ENCODE measurements at regions not wholly inside any gene's neighbourhood (a gene's known extent, or its start where the extent isn't known, plus 50 kb on each side); places are given as distances from the start of the nearest gene placed in this dataset.
A peak's percentile ranks its signal among the peaks of the same experiment; 100 is the strongest.

DNA sequence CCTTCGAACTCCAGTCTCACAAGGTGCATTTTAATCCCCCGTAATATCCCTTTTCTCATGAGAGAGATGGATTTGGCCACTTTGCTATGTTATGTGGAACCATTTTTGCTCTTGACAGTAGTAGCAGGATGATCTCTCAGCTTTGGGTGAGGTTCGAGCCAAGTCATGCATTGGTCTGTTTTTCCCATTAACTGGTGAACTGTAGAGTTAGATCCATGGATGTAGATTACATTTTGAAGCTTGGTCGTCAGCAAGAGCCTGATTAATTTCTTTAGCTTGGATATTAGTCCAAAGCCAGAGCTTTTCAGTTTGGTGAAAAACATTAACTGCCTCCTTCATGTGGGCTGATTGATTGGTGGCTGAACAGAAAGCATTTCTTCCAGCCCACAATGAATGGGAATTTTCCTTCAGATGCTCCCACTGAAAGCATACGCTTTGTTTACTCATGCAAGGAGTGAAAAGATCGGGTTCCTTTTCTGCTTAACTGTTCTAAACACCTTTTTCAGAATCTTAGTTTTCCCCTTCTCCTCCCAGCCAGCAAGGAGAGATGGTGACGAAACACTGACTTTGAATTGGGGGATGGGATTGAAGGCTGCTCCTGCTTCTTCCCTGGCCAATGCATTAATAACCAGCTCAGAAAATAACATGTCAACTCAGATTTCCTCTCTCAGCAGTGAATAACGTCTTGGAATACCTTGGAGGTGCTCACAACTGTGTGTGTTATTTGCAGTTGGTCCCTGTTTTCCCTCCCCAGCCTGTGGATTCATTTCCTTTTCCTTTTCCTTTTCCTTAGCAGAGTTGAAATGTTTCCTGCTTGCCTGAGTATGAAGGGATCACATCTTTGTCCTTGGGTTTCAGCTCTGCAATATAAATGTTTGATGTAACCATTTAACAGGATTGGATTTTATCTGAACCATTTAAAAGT, 351.8 kb upstream of the FZD8 start:
- H3K4ac ChIP-seq (ENCODE audit: low read length) = no peak overlapping the region
- H3K27ac ChIP-seq (replicated peaks; ENCODE audit: low read length) = no peak overlapping the region
- no peaks in the 10 kb centered on the region for H3K36me3 ChIP-seq (replicated peaks in 1 of 2; ENCODE audit: control insufficient read depth in 2 of 2, insufficient read depth in 2 of 2, low read length in 2 of 2)
- H2AFZ ChIP-seq (ENCODE audit: low read length) = no peak overlapping the region
- H3K4me3 ChIP-seq (ENCODE audit: low read length in 2 of 2) = no peak overlapping the region
- H2BK15ac ChIP-seq (ENCODE audit: low read length) = no peak overlapping the region
- H2BK12ac ChIP-seq (ENCODE audit: low read length) = no peak overlapping the region
- no peaks in the 10 kb centered on the region for H3K9me3 ChIP-seq (replicated peaks in 1 of 2; ENCODE audit: control insufficient read depth in 2 of 2, insufficient read depth in 1 of 2, low read depth in 1 of 2, low read length in 2 of 2)
- H3K4me2 ChIP-seq (ENCODE audit: insufficient read depth, low read length, poor library complexity, severe bottlenecking) = no peak overlapping the region
- no peaks in the 10 kb centered on the region for H3K27me3 ChIP-seq (ENCODE audit: control insufficient read depth in 3 of 3, insufficient read depth in 3 of 3, low read depth in 1 of 3, low read length in 3 of 3)
- H4K8ac ChIP-seq (ENCODE audit: low read depth, low read length) = no peak overlapping the region
- no peak overlapping the region for H3K14ac ChIP-seq (ENCODE audit: low read length)
- H3K79me1 ChIP-seq (ENCODE audit: low read depth, low read length) = no peaks in the 10 kb centered on the region
- H2BK120ac ChIP-seq (ENCODE audit: low read depth, low read length) = no peak overlapping the region
- no peak overlapping the region for H2AK5ac ChIP-seq (ENCODE audit: low read depth, low read length)
- no CpG with 5 or more reads among the region's 8 CpGs for WGBS, 2 donors (ENCODE audit: extremely low coverage in 2 of 2, insufficient read length in 2 of 2, insufficient replicate concordance in 1 of 2)
- no peak overlapping the region for H3K23ac ChIP-seq (ENCODE audit: low read depth, low read length, poor library complexity)
- H3K4me1 ChIP-seq (ENCODE audit: control insufficient read depth in 2 of 2, insufficient read depth in 1 of 2, low read depth in 1 of 2, low read length in 2 of 2) = peaks cover 0 to 10% of the 10 kb centered on the region in 2 donors
- no peak overlapping the region for H3K18ac ChIP-seq (ENCODE audit: low read length)
- H3K9ac ChIP-seq (ENCODE audit: low read depth, low read length, poor library complexity) = no peak overlapping the region
- H4K91ac ChIP-seq (ENCODE audit: low read depth, low read length, poor library complexity) = no peak overlapping the region
- no peak overlapping the region for H2BK5ac ChIP-seq (ENCODE audit: low read length)
- no peak for DNase-seq (ENCODE audit: low spot score)

DNA sequence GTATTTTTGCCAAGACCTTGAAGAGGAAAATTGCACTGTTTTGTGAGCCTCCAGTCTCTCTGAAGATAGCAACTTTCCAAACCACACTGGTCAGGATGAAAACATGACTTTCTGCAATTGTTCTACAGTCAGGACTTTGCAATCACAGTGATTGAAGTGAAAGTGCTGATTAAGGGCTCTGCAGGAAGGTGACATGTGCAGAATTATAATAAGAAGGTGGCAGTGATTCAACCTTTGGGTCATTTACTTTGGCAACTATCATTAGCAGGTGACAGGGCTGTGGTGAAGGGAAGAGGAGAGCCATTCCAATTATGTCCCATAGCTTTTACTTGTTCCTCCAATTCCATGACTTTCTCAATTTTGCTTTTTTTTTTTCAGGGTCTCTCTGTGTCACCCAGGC, 350.0 kb upstream of the FZD8 start:
- Histone ChIP-seq H3K27me3 (ENCODE audit: control insufficient read depth in 3 of 3, insufficient read depth in 3 of 3, low read depth in 1 of 3, low read length in 3 of 3) (no peaks in the 10 kb centered on the region), H2BK5ac (ENCODE audit: low read length) (no peak overlapping the region), H4K91ac (ENCODE audit: low read depth, low read length, poor library complexity) (no peak overlapping the region), H3K36me3 (replicated peaks in 1 of 2; ENCODE audit: control insufficient read depth in 2 of 2, insufficient read depth in 2 of 2, low read length in 2 of 2) (no peaks in the 10 kb centered on the region), H3K23ac (ENCODE audit: low read depth, low read length, poor library complexity) (no peak overlapping the region), H3K18ac (ENCODE audit: low read length) (no peak overlapping the region), H3K9ac (ENCODE audit: low read depth, low read length, poor library complexity) (no peak overlapping the region), H3K4me2 (ENCODE audit: insufficient read depth, low read length, poor library complexity, severe bottlenecking) (no peak overlapping the region), H3K27ac (replicated peaks; ENCODE audit: low read length) (no peak overlapping the region), H4K8ac (ENCODE audit: low read depth, low read length) (no peak overlapping the region), H3K4me1 (ENCODE audit: control insufficient read depth in 2 of 2, insufficient read depth in 1 of 2, low read depth in 1 of 2, low read length in 2 of 2) (peaks cover 3 to 10% of the 10 kb centered on the region in 2 donors), H2AK5ac (ENCODE audit: low read depth, low read length) (no peak overlapping the region), H2BK120ac (ENCODE audit: low read depth, low read length) (no peak overlapping the region), H2AFZ (ENCODE audit: low read length) (no peak overlapping the region), H3K14ac (ENCODE audit: low read length) (no peak overlapping the region), H2BK12ac (ENCODE audit: low read length) (no peak overlapping the region), H3K4me3 (ENCODE audit: low read length in 2 of 2) (no peak overlapping the region), H3K4ac (ENCODE audit: low read length) (no peak overlapping the region), H2BK15ac (ENCODE audit: low read length) (no peak overlapping the region), H3K9me3 (replicated peaks in 1 of 2; ENCODE audit: control insufficient read depth in 2 of 2, insufficient read depth in 1 of 2, low read depth in 1 of 2, low read length in 2 of 2) (no peaks in the 10 kb centered on the region), H3K79me1 (ENCODE audit: low read depth, low read length) (no peaks in the 10 kb centered on the region)
- DNase-seq (ENCODE audit: low spot score) = no peak

DNA sequence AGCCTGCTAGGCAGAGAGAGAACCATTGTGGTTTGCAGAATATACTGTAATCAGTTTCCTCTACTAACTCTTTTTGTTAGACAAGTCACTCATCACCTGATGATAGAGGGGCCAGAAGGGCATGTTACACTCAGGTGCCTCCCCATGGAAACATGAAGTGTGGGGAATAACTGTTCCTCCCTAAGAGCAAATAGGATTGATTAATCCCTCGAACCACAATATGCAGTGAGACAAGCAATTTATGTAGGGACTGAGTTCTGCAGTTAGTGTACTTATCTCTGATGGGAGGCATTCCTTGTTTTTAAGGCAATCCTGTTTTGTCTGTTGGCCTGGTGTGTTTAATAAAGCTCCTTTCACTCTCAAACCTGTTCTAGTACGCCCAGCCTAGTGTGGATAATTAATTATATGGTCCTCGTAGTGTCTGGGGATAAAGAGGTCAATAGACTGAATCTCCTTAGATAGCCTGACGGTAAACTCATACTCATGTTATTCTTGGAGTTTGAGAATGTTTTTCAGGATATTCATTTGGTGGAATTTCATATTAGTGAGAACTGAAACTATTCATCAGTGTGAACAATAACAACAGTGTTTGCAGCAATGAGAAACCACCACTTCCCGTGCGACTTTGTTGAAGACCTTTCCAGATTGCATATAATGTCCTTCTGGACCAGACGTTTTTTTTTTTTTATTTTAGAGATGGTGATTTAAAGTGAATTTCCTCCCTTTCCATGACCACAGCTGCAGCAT, 344.8 kb upstream of the FZD8 start:
- no peaks in the 10 kb centered on the region for H3K9me3 ChIP-seq (replicated peaks in 1 of 2; ENCODE audit: control insufficient read depth in 2 of 2, insufficient read depth in 1 of 2, low read depth in 1 of 2, low read length in 2 of 2)
- H2BK15ac ChIP-seq (ENCODE audit: low read length) = no peak overlapping the region
- no peak overlapping the region for H2BK12ac ChIP-seq (ENCODE audit: low read length)
- H3K23ac ChIP-seq (ENCODE audit: low read depth, low read length, poor library complexity) = no peak overlapping the region
- no peak overlapping the region for H2BK5ac ChIP-seq (ENCODE audit: low read length)
- H3K4me1 ChIP-seq (ENCODE audit: control insufficient read depth in 2 of 2, insufficient read depth in 1 of 2, low read depth in 1 of 2, low read length in 2 of 2) = peaks cover 0 to 3% of the 10 kb centered on the region in 2 donors
- no peak overlapping the region for H3K4ac ChIP-seq (ENCODE audit: low read length)
- H3K36me3 ChIP-seq (replicated peaks in 1 of 2; ENCODE audit: control insufficient read depth in 2 of 2, insufficient read depth in 2 of 2, low read length in 2 of 2) = no peaks in the 10 kb centered on the region
- DNase-seq (ENCODE audit: low spot score) = no peak
- H3K9ac ChIP-seq (ENCODE audit: low read depth, low read length, poor library complexity) = no peak overlapping the region
- H4K8ac ChIP-seq (ENCODE audit: low read depth, low read length) = no peak overlapping the region
- H3K14ac ChIP-seq (ENCODE audit: low read length) = no peak overlapping the region
- H3K27me3 ChIP-seq (ENCODE audit: control insufficient read depth in 3 of 3, insufficient read depth in 3 of 3, low read depth in 1 of 3, low read length in 3 of 3) = no peaks in the 10 kb centered on the region
- no peak overlapping the region for H2BK120ac ChIP-seq (ENCODE audit: low read depth, low read length)
- no peak overlapping the region for H3K4me2 ChIP-seq (ENCODE audit: insufficient read depth, low read length, poor library complexity, severe bottlenecking)
- peak overlapping the region; percentile 73 for H2AFZ ChIP-seq (ENCODE audit: low read length)
- no peak overlapping the region for H3K27ac ChIP-seq (replicated peaks; ENCODE audit: low read length)
- H4K91ac ChIP-seq (ENCODE audit: low read depth, low read length, poor library complexity) = no peak overlapping the region
- no peak overlapping the region for H3K18ac ChIP-seq (ENCODE audit: low read length)
- H3K79me1 ChIP-seq (ENCODE audit: low read depth, low read length) = no peaks in the 10 kb centered on the region
- WGBS, 2 donors (ENCODE audit: extremely low coverage in 2 of 2, insufficient read length in 2 of 2, insufficient replicate concordance in 1 of 2) = no CpG with 5 or more reads among the region's 7 CpGs
- H2AK5ac ChIP-seq (ENCODE audit: low read depth, low read length) = no peak overlapping the region
- H3K4me3 ChIP-seq (ENCODE audit: low read length in 2 of 2) = no peak overlapping the region

DNA sequence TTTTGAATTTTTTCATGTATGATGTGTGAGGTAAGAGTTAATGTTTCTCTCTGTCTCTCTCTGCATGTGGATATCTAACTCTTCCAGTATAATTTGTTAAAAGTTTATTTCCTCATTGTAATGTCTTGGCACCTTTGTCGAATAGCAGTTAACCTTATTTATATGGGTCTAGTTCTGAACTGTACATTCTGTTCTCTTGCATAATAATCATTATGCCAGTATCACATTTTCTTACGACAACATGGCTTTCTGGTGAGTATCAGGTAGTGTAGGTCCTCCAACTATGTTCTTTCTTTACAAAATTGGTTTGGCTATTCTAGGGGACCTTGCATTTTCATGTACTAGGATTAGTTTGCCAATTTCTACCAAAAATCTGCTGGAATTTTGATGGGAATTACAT, 337.0 kb upstream of the FZD8 start:
- no peaks in the 10 kb centered on the region for H3K27me3 ChIP-seq (ENCODE audit: control insufficient read depth in 3 of 3, insufficient read depth in 3 of 3, low read depth in 1 of 3, low read length in 3 of 3)
- no peak overlapping the region for H2BK12ac ChIP-seq (ENCODE audit: low read length)
- H2AK5ac ChIP-seq (ENCODE audit: low read depth, low read length) = no peak overlapping the region
- no CpG with 5 or more reads among the region's 2 CpGs for WGBS, 2 donors (ENCODE audit: extremely low coverage in 2 of 2, insufficient read length in 2 of 2, insufficient replicate concordance in 1 of 2)
- H3K79me1 ChIP-seq (ENCODE audit: low read depth, low read length) = no peaks in the 10 kb centered on the region
- no peak overlapping the region for H2BK5ac ChIP-seq (ENCODE audit: low read length)
- H3K4me2 ChIP-seq (ENCODE audit: insufficient read depth, low read length, poor library complexity, severe bottlenecking) = no peak overlapping the region
- no peak overlapping the region for H2BK15ac ChIP-seq (ENCODE audit: low read length)
- H2BK120ac ChIP-seq (ENCODE audit: low read depth, low read length) = no peak overlapping the region
- no peak overlapping the region for H4K8ac ChIP-seq (ENCODE audit: low read depth, low read length)
- H4K91ac ChIP-seq (ENCODE audit: low read depth, low read length, poor library complexity) = no peak overlapping the region
- H3K23ac ChIP-seq (ENCODE audit: low read depth, low read length, poor library complexity) = no peak overlapping the region
- H3K27ac ChIP-seq (replicated peaks; ENCODE audit: low read length) = no peak overlapping the region
- no peaks in the 10 kb centered on the region for H3K4me1 ChIP-seq (ENCODE audit: control insufficient read depth in 2 of 2, insufficient read depth in 1 of 2, low read depth in 1 of 2, low read length in 2 of 2)
- no peak overlapping the region for H3K14ac ChIP-seq (ENCODE audit: low read length)
- no peak overlapping the region for H3K9ac ChIP-seq (ENCODE audit: low read depth, low read length, poor library complexity)
- H2AFZ ChIP-seq (ENCODE audit: low read length) = no peak overlapping the region
- no peaks in the 10 kb centered on the region for H3K9me3 ChIP-seq (replicated peaks in 1 of 2; ENCODE audit: control insufficient read depth in 2 of 2, insufficient read depth in 1 of 2, low read depth in 1 of 2, low read length in 2 of 2)
- H3K18ac ChIP-seq (ENCODE audit: low read length) = no peak overlapping the region
- H3K4ac ChIP-seq (ENCODE audit: low read length) = no peak overlapping the region
- no peak overlapping the region for H3K4me3 ChIP-seq (ENCODE audit: low read length in 2 of 2)
- DNase-seq (ENCODE audit: low spot score) = no peak
- no peaks in the 10 kb centered on the region for H3K36me3 ChIP-seq (replicated peaks in 1 of 2; ENCODE audit: control insufficient read depth in 2 of 2, insufficient read depth in 2 of 2, low read length in 2 of 2)

Data from neuronal stem cell (in vitro differentiated cells).